ENCODE measurements at regions not wholly inside any gene's neighbourhood (a gene's known extent, or its start where the extent isn't known, plus 50 kb on each side); places are given as distances from the start of the nearest gene placed in this dataset.

DNA sequence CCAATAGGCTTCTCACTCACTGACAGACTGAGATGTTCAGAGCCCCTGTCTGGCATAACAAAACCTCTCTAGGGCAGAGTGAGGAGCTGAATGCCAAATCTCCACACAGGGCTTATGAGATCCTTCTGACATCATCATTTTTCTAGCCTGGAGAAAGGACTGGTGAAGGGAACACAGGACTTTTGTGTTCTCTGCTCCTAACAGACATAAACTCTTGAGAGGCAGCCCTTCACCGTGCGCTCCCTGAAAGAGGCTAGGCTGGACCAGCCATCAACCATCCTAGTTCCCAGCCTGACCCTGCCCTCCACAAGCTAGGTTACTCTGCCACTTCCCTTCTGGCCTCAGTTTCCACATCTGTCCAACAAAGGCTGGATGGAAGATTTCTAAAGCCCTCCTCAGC, 141.9 kb downstream of the SUCLG1 start:
- TF ChIP-seq, protein P1, sequence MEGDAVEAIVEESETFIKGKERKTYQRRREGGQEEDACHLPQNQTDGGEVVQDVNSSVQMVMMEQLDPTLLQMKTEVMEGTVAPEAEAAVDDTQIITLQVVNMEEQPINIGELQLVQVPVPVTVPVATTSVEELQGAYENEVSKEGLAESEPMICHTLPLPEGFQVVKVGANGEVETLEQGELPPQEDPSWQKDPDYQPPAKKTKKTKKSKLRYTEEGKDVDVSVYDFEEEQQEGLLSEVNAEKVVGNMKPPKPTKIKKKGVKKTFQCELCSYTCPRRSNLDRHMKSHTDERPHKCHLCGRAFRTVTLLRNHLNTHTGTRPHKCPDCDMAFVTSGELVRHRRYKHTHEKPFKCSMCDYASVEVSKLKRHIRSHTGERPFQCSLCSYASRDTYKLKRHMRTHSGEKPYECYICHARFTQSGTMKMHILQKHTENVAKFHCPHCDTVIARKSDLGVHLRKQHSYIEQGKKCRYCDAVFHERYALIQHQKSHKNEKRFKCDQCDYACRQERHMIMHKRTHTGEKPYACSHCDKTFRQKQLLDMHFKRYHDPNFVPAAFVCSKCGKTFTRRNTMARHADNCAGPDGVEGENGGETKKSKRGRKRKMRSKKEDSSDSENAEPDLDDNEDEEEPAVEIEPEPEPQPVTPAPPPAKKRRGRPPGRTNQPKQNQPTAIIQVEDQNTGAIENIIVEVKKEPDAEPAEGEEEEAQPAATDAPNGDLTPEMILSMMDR (IDR thresholded peaks at IDR 0.05; ENCODE audit: borderline replicate concordance, extremely low read depth, low read length, poor library complexity, severe bottlenecking), result no peak
- TF ChIP-seq EZH2 (IDR thresholded peaks at IDR 0.05; ENCODE audit: borderline replicate concordance, low read depth, low read length, severe bottlenecking), result no peak
